ENCODE measurements at regions not wholly inside any gene's neighbourhood (a gene's known extent, or its start where the extent isn't known, plus 50 kb on each side); places are given as distances from the start of the nearest gene placed in this dataset.
"Not testable (repeated sequence)": the region's sequence is repeated elsewhere in the genome, so short reads cannot be mapped to it uniquely, and the experiment has no call there.

GRCh38 chr10:64363687-64364086 is 842.5 kb downstream of the REEP3 start:
- no peak for DNase-seq

DNA sequence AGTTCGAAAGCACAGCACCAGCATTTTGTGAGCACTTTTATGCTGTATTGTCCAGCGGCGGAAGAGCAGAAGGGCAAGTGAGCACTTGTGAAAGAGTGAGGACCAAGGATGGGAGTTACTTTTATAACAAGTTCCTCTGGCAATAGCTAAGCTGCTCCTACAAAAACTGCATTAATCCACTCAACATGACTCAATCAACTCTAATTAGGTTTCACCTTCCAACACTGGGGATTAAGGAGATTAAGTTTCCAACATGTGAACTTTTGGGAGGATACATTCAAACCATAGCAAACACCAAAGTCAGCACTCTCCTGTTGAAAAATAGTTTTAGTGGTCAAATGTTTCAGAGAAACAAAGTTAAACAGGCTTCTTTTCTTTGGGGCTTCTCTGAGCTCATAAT is 844.5 kb downstream of the REEP3 start:
- DNase-seq, result no peak

DNA sequence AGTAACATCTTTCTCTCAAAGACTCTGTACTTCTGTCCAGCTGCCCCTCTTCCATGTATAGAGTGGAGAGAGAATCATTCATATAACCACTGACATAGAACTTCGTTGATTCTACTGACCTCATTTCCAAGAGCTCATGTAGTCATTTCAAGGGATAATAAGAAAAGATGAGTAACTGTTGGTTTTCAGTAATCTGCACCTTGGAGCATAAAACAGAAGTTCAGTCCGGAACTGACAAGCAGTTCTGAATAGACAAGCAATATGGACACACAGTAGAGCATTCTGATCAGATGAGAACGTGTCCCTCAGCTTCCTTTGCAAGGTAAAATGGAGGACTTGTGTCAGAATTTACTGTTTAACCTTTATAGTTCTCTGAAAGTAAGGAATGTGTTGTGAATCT is 847.1 kb downstream of the REEP3 start:
- no peak for DNase-seq

DNA sequence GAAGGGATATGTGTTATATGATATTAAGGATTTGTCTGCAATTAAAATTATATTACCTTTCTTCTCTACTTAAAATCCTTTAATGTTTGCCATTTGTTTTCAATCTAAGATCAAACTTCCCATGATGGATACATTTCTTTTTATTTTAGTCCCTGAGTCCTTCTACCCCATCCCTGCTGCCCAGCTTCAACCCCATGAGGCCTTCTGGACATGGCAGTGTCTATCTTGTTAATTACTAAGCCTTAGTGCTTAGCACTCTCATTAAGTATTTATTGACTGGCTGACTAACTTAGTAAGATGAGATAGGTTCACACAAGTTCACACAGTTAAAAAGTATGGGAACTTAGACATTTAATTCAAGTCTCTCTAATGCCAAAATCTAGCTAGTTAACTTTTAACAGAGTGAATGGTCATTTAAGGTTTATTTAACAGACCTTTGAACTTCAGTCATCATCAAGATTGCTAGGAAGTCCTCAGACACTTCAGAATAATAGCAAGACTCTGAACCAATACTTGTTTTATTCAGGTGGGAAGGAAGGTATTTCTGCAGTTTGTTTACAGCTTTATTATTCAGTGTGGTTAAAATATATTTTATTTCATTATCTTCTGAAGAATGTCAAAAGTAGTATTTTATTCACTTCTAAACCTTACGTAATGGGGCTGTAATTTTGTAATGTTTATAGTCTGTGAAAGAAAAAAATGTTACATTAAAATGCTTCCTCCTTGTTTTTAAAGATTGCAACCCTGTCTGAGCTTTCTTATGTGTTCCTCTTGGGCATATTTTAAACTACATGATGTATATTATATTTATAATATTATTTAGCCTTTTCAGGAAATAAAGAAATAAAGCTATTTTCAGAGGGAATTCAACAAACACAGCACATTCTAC is 848.9 kb downstream of the REEP3 start:
- DNase-seq, result no peak

GRCh38 chr10:64374346-64374745 is 853.1 kb downstream of the REEP3 start:
- no peak for DNase-seq

- DNase-seq, result no peak
Measured at GRCh38 chr10:64376167-64376566, 855.0 kb downstream of the REEP3 start.

DNA sequence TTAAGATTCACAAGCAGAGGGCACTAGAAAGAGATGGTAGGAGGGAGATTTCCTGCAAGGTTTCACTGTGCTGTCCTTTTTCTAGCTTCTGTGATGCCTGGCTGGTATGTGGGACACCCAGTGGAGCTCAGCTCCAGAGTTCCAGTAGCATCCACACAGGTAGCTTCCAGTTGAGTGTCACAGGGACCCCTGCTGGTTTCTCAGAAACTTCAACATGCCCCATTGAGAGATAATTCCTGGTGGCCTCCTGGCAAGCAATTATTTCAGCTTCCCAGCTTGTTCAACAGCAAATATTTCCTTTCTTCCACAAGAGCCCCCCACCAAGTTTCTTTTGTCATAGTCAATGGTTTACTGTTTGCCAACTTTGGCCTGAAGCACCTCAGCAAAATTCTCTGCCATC is 858.7 kb downstream of the REEP3 start:
- DNase-seq, result no peak

GRCh38 chr10:64385355-64385754 is 864.2 kb downstream of the REEP3 start:
- DNase-seq, result no peak

- DNase-seq, result no peak
Measured at GRCh38 chr10:64394744-64395143, 873.5 kb downstream of the REEP3 start.

- peak; percentile 45 for DNase-seq
Measured at GRCh38 chr10:64396105-64396708, 875.0 kb downstream of the REEP3 start.

GRCh38 chr10:64397125-64397524 is 875.9 kb downstream of the REEP3 start:
- DNase-seq, result no peak

GRCh38 chr10:64408391-64409183 is 887.4 kb downstream of the REEP3 start:
- DNase-seq, result no peak

- DNase-seq, result no peak
Measured at GRCh38 chr10:64409349-64409748, 888.1 kb downstream of the REEP3 start.

GRCh38 chr10:64416011-64416410 is 894.8 kb downstream of the REEP3 start:
- DNase-seq, result no peak

- no peak for DNase-seq
Measured at GRCh38 chr10:64419461-64419860, 898.3 kb downstream of the REEP3 start.

DNA sequence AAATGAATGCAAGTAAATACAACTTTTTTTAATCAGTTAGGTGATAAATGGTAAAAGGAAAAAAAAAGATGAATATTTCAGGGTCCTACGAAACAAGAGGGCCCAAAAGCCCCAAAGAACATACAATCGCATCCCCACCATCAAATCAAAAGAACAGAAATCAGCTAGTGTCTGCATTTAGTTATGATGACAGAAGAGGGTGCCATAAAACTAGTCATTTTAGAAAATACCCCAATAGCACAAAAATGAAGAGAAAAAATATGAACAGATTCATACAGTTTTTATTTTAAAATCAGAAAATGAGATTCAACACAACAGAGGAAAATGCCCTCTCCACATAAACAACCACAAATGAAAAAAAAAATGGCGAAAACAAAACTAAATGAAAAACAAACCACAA is 905.5 kb downstream of the REEP3 start:
- DNase-seq, result no peak

DNA sequence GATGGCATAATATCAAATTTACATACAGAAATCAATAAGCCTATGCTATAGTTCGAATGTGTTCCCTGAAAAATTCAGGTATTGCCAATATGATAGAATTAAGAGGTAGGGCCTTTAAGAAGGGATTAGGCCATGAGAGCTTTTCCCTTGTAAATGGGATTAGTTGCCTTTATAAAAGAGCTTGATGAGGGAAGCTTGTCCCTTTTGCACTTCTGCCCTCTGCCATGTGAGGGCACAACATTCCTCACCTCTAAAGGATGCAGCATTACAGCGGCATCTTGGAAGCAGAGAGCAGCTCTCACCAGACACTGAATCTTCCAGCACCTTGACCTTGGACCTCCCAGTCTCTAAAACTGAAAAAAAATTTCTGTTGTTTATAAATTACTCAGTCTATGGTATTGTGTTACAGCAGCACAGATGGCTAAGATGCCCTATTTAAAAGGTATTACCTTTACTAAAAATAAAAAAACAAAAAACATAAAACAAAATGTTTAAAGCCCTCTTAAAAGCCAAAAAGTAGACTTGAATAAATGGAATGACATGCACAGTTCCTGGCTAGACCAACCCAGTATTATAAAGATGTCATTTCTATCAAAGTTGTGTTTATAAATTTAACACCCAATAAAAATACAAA is 909.6 kb downstream of the REEP3 start:
- no peak for DNase-seq

DNA sequence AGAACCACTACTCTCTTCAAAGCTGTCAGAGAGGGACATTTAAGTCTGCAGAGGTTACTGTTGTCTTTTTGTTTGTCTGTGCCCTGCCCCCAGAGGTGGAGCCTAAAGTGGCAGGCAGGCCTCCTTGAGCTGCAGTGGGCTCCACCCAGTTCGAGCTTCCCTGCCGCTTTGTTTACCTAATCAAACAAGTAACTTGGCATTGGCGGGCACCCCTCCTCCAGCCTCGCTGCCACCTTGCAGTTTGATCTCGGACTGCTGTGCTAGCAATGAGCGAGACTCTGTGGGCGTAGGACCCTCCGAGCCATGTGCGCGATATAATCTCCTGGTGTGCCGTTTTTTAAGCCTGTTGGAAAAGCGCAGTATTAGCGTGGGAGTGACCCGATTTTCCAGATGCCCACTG is 920.7 kb downstream of the REEP3 start:
- not testable (repeated sequence) for DNase-seq

DNA sequence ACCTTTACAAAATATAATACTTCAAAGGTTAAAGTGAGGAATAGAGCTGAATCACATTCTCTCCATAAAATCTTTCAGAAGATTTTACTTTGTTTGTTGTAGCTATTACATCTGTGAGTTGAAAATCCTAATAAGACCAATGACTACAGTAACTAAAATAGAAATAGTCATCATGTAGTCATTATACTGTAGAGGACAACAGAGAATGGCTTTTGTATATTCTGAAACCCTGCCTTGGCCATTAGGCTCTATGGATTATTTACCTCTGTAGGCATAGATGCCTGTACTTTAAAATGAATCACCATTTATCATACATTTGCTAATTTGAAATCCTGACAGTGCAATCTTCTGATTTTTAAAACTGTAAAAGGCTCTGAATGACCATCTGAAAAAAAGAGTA is 923.0 kb downstream of the REEP3 start:
- no peak for DNase-seq

- no peak for DNase-seq
Measured at GRCh38 chr10:64444564-64444963, 923.4 kb downstream of the REEP3 start.

GRCh38 chr10:64449603-64450002 is 928.4 kb downstream of the REEP3 start:
- no peak for DNase-seq

DNA sequence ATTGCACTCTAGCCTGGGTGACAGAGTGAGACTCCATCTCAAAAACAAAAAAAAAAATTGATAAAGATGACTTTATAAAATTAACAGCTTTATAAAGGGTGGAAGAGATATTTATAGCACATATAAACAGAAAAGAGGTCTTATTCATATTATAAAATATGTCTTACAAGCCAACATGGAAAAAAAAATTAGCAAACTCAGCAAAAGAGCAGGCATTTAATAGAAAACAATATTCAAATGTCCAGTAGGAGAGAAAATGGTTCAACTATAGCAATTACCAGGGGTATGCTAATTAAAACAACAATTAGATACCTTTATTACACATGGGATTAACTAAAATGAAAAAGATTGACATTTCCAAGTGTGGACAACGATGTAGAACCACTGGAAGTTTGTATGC is 929.1 kb downstream of the REEP3 start:
- DNase-seq, result no peak

DNA sequence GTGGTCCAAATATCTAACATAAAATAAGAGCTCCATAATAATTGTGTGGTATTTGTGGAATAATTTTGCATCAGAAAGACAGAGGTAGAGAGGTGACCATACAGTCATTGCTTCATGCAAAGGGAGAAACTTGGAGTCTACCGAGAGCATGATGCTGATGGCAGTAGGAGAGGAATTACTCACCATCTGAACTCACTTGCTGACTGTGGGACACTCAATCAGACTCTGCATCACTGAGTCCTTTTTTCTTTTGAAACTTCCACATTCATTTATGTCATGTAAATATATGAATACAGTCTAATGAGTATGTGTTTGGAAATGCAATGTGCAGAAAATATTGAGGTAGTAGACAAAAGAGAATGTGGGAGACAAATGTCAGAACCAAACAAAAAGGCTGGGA is 933.8 kb downstream of the REEP3 start:
- no peak for DNase-seq

Measured in amniotic stem cell (primary cell).